ENCODE measurements at regions not wholly inside any gene's neighbourhood (a gene's known extent, or its start where the extent isn't known, plus 50 kb on each side); places are given as distances from the start of the nearest gene placed in this dataset.

GRCh38 chr7:113768387-113768786, 150.4 kb downstream of the PPP1R3A start:
- TF ChIP-seq CTCF (IDR thresholded peaks at IDR 0.05) (no peak), POLR2A (IDR thresholded peaks at IDR 0.05) (no peak)
